GM11168 (cell line): ENCODE measurements at regions not wholly inside any gene's neighbourhood (a gene's known extent, or its start where the extent isn't known, plus 50 kb on each side); places are given as distances from the start of the nearest gene placed in this dataset.

Source experiments
- in situ Hi-C: fragments of 300-500 bp; cut with MboI; formaldehyde crosslinking; loops from one replicate; pipeline ENCODE4 v1.12.0; 2022; ENCODE audit warnings: low sequenced_read_pairs; ENCODE audit not compliant: unreplicated experiment

DNA sequence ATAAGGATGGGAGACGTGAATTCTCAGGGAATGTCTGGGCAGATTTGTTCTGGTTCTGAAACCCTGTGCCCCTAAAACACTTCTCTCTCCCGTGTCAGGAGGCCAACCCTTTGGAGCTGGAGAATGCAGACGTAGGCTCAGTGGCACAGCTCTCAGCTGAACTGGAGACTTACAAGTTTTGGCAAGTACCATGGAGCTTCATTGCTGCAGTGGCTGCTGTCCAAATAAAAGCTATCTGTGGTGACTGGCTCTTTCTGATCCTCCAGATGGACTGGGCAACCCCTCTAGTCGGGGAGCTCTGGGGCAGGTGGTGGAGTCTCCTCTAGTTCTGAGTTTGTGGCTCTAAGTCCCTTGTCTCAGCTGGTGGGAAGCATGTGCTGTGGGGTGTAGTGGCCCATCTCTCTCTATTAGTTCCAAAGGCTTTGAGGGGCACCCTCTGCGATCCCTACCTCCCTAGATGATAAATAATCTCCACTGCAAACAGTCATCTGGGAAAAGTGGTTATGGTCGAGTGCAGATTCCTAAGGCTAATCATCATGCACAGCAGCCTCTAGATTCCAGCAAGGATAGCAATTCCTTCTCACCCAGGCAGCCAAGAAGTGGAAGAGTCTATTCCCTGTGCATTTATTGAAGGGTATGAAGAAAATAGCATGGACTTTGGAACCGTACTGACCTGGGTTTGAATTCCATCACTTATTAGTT lies 204.2 kb upstream of the KLF4 start:
- in situ Hi-C loops, result no loop called here

DNA sequence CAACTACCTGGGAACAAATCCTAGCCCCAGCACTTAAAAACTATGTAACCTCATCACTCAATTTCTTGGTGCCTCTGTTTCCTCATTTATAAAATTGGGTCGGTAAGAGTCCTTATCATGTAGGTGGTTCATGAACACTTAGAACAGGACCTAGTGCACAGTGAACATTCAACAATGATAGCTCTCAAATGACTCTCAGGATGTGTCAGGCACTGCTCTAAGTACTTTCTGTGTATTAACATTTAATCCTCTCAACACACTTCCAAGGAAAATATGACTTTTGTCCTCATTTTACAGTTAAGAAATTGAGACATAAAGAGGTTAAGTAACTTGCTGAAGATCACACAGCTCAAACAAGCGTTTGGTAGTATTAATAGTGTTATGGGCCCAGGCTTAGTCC lies 202.1 kb upstream of the KLF4 start:
- in situ Hi-C loops, result no loop called here

DNA sequence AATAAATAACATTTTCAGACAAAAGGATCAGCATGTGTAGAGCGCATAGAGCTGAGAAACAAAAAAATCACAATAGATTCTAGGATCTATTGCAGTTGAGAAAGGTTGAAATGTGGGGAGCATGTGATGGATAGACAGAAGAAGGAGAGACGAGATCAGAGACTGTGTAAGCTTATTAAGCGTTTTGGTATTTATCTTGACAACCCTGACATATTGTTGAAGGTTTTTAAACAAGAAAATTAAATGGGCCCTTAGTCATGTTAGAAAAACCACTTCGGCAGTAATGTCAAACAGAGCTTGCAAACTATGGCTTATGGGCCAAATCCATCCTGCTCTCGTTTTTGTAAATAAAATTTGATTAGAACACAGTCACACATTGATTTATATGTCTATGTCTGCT lies 200.5 kb upstream of the KLF4 start:
- in situ Hi-C loops, result no loop called here

DNA sequence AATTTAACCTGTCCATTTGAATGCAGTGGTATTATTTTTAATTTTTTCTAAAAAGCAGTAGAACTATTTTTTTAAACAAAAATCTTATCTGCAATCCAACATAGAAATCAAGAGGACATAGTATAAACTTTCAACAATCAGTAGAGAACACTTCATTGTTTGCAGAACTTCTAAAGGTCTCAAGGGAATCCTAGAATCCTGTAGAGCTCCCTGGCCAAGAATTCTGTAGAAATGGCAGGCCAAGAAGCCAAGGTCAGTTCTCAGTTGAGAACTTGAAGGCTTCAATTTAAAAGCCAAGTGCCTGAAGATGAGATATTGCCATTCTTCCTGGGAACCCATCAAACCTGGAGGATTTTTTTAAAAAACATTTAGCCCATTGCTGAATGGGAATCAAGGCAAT lies 199.2 kb upstream of the KLF4 start:
- in situ Hi-C loops, result no loop called here

DNA sequence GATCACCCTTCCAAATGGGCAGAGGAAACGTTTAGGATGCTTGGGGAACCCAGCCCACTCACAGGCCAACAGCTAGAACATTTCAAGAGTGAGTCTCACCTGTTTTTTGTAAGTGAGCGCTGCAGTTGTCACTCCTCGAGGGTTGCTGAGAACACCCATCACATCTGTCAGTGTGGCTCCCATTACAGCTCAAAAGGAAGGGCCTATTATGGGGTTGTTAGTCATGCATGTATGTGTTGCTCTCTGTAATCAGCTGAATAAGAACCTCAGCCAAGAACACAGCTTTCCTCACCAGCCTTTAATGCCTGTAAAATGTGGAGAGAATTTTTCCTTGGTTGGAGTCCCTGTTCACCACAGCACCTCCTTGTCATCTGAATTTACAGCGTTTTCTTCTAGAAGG lies 196.3 kb upstream of the KLF4 start:
- in situ Hi-C loops, result no loop called here

DNA sequence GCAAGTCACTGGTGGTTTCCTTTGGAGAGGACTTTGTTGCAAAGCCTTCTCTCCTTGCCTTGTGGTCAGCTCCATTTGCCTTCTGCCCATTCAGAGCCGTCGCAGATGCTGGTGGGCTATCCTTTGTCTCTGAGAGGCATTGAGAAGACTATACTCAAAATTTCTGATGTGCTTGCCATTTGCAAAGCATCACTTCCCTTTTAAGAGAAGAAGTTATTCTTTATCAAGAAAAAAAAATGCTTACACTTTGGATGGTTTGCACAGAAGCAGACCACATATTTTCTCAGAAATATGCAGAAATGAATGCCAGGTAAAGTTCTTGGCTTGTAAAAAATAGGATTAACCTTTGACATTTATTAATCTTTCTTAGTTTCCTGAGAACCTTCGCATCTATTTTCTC lies 195.8 kb upstream of the KLF4 start:
- in situ Hi-C loops, result no loop called here

DNA sequence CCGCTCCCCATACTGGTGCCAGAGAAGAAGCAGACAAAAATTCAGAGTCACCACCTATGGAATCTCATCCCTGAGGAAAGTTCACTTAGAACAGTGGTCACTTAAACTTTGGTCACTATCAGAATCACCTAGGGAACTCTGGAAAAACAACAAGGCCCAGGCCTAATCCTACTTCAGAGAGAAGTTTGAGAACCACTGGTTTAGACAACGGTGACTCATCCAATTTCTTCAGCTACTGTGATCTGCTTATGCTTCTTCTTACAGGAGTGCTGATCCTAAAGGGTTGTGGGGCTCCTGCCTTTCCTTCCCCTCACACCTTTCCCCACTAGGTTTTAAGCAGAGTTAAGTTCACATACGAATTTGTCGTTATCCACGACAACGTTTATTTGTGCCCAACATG lies 194.7 kb upstream of the KLF4 start:
- in situ Hi-C loops, result no loop called here

DNA sequence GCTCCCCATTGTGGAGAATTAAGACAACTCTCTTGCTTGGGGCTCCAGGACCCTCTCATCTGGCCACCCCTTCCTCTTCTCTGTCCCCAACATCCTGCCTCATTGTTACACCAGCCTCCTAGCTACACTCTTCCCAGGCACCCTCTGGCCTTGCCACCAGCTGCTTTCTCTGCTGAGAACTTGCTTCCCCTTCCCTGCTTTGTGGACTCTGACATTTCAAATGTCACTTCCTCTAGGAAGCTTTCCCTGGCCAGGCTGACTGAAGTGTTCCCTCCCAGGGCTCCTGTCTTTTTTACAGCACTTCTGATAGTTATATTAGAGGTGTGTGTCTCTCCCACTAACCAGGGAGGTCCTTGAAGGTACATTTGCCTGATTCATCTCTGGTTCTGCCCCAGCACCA lies 194.0 kb upstream of the KLF4 start:
- in situ Hi-C loops, result no loop called here

DNA sequence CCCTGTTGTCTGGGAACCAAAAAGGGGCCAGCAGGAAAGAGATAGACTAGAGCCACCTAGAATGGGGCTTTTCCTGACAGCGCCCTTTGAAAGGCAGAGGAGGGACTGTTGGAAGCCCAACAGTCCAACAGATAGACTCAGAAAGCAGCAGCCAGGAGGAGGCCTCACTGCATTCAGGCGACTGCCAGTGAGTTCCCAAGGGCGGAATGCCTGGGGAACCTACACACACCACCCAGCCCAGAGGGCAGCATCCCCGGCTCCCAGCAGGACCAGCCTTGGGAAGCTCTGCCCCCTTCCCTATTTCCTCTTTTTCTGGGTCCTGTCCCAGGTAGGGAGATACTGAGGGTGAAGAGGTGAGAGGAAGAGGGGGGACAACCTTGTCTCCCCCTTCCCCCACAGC lies 192.4 kb upstream of the KLF4 start:
- in situ Hi-C loops, result no loop called here

DNA sequence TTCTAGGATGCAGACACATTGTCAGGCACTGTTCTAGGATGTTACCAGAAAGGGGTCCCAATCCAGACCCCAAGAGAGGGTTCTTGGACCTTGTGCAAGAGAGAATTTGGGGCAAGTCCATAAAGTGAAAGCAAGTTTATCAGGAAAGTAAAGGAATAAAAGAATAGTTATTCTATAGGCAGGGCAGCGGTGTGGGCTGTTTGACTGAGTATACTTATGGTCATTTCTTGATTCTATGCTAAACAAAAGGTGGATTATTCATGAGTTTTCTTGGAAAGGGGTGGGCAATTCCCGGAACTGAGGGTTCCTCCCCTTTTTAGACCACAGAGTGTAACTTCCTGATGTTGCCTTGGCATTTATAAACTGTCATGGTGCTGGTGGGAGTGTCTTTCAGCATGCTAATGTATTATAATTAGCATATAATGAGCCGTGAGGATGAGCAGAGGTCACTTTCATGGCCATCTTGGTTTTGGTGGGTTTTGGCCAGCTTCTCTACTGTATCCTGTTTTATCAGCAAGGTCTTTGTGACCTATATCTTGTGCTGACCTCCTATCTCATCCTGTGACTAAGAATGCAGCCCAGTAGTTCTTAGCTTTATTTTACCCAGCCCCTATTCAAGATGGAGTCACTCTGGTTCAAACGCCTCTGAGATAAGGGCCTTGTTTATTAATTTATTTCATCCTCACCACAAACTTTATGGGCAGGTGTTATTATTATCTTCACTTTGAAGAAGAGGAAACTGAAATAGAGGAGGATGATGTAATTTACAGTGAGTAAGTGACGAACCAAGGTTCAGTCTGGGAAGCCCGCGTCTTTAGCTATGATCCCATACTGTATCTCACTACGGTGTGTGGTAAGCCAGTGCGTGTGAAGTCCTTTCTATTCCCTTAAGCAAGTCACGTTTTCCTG lies 186.0 kb upstream of the KLF4 start:
- in situ Hi-C loops, result no loop called here

DNA sequence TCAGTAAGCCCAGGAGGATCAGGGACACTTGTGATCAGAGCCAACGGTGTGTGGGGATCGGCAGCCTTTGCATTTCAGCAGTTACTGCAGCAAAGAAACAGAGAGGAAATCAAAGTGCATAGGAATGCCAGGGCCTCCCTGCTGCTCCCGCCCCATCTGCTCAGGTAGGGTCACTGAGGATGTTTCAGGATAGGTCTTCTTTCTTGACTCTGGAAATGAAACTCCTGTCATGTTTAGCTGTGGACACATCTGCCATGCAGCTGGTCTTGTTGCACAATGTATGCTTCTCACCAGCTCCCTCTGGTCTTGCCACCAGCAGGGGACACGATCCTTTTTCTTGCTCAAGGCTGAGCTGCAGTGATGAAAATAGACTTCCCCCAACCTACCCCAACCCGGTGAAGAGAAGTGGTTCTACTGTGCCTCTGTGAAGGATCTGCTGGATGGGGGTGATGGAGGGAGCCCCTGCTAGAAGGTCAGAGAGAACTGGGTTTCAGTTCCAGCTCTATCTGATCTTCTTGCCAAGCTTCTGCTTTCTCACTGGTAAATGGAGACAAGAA lies 185.2 kb upstream of the KLF4 start:
- in situ Hi-C loops, result no loop called here

DNA sequence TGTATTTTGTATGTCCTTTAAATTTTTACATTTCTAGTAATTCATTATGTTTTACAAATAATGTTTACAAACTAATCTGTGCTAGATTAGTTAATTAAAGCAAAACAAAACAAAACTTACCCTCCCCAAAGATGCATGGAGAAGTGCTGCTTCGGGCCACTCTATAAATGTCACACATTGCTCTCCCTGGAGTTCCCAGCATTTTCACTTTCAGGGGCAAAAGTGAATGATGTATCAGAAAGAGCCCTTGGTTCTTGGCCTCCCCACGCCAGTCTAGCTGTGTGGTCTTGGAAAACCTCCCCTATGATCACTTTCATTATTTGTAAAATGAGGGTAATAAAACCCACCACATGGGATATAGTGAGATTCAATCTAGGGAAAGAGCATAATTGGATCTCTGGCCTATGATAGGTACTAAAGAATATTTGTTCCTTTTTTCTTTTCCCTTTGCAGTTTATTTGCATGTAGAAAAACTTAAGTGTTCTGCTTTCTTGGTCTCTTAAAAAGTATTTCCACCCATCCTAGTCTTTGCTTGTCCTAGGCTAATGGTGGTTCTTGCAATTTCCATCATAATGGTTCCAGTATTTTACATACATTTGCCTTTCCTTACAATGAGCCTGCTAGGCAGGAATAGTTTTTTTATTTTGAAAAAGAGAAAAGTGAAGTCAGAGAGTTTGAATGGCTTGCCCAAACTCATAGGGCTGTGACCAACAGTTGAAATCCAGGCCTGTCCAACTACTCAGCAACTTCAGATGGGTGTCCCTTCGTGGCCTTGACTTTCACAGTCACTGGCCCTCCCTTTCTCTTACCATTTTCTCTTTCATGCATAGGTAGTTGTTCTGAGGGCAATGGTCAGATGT lies 184.5 kb upstream of the KLF4 start:
- in situ Hi-C loops, result no loop called here

DNA sequence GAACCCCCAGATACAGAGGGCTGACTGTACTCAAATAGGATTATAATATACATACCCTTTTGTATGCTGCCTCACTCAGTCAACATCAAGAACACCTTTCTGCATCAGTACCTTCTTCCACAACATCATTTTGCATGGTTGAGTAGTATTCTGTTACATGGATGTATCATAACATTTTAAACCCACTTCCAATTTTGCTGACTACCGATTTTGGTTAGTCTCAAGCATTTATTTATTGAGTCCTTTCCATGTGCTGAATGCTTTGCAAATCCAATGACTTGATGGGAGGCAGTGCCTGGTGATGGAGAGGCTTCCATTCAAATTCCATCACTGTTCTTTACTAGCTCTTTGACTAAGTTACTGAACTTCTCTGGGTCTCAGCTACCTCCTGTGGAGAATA lies 182.0 kb upstream of the KLF4 start:
- in situ Hi-C loops, result no loop called here

DNA sequence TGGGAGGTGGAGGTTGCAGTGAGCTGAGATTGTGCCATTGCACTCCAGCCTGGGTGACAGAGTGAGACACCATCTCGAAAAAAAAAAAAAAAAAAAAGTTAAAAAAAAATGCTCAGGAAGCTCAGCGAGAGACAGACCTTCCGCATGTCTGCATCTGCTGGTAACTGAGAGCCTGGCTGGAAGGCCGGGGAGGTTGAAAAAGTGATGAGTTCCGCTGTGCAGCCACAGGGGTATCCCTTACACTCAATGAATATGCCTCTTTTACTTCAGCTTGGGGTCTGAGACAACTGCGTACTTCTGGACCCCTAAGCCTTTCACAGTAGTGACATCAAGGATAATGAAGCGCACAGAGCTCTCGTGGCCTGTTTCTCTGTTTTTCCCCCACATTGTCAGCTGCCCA lies 179.9 kb upstream of the KLF4 start:
- in situ Hi-C loops, result no loop called here

DNA sequence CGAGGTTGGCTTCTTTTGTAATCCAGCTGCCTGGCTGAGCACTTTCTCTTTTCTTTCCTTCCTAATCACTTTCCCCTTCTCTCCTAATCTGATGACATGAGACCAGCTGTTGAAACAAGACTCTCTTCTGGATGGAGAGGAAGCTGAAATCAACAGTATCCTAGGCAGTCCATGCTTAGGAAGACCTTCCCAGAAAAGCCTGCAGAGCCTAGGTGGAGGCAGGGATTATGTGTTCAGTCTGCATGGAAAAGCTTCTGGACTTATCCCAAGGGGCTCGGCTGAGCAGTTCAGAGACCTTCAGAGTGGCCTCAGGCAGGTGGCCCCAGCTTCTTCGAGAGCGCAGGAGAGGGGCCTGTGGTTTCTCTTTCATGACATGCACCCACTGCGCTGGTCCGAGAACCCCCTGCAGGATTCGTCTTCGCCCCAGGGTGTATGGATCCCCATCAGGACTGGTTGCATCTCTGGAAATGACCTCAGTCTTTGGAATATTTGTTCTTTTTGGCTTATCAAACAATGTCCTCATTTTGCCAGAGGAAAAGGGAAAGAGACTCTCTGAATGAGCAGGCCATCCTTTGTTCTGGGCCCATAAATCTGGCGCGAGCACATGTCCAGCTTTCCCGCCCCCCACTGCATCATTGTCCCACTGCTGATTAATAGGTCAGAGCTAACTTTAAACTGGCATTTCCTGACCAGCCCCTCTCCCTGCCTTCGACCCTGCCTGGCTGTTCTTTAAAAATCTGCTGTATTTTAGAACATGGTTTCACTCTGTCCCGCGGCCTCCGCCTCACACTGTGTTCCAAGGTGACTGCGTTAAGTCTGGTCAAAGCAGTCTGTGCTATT lies 177.9 kb upstream of the KLF4 start:
- in situ Hi-C loops, result no loop called here

DNA sequence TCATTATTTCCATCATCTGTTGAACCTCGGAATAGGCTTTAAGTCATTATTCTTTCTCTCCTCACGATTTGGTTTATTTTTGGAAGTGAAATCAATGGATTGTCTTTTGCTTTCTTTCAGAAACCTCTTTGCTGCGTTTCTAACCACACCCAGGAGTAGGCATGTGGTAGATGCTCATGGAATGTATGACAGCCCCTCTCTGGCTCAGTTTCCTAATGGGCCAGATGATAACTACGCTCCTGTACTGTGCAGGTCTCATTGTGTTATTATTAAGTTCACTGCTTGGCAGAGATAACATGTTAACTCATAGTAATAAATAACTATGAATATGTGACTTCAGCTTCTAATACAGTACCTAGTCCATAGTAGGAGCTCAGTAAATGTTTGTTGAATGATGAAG lies 175.5 kb upstream of the KLF4 start:
- in situ Hi-C loops, result no loop called here

DNA sequence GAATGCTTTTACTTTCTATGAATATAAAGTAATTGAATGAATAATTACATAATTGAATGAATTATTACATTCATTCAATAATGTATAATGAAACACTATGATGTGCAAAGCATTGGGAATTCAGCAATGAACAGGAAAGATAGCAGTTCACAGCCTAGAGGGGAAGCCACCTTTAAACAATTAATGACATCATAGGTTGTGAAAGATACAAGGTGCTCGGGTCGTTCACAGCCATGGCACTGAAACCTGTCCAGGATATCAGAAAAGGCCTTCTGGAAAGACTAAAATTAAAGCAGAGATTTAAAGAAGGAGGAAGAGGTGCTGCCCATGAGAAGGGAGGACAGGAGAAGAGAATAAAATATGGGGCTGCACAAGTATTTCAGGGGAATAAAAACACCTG lies 171.4 kb upstream of the KLF4 start:
- in situ Hi-C loops, result no loop called here

DNA sequence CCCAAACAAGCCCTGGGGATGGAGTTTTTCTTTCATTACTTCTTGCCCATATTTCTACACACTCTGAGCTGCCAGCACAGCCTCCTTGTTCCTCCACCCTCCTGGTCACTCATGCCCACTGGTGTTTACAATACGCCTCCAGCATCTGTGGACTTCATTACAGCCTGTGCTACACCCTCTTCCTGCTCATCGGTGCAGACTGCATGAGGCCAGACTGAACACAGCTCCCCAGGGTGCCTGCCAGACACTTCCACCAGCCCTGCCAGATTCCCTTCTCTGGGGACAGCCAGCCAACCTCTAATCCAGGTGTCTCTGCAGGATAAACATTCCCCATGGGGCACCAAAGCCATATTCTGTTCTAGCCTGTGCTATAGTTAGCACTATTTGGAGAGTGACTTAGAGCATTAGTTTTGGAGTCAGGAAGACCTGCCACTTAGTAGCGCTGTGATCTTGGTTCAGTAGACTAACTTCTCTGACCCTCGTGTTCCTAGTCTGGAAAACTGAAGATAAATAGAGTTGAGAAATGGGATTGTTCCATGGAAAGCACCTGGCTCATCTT lies 163.8 kb upstream of the KLF4 start:
- in situ Hi-C loops, result no loop called here

DNA sequence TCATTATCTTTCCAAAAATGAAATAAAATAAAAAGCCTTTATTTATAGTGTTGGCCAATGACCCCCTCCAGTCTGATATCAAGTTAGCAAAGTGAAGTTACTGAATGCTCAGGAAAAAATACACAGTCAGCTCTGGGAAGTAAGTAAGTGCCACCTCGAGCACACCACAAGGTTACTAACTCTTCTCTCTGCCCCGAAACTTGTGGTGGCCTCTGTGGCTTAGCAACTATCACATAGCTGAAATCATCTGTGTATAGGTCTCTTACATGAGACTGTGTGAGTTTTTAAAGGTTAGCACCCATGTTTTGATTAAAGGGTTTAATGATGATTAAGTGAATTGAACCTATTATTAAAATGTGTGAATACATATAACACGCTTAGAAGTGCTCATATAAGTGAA lies 161.4 kb upstream of the KLF4 start:
- in situ Hi-C loops, result no loop called here
